GM12864 (cell line): ENCODE measurements at regions not wholly inside any gene's neighbourhood (a gene's known extent, or its start where the extent isn't known, plus 50 kb on each side); places are given as distances from the start of the nearest gene placed in this dataset.
A peak's percentile ranks its signal among the peaks of the same experiment; 100 is the strongest.

Experiments
- DNase-seq: peaks from one replicate; pipeline ENCODE4 v3.0.0-alpha.2; 2011; ENCODE audit warnings: low read depth
- H3K4me3 ChIP-seq: 2 replicates; pipeline ENCODE4 v1.5.1; 2011; ENCODE audit warnings: mild to moderate bottlenecking, low read depth, low read length, control low read depth
- CTCF ChIP-seq: IDR thresholded peaks from 2 replicates; pipeline ENCODE4 v1.5.1; 2011; ENCODE audit warnings: low read depth, mild to moderate bottlenecking, moderate library complexity, low read length, control low read depth, inconsistent platforms; ENCODE audit errors: missing control alignments

- no peak overlapping the region for H3K4me3 ChIP-seq
- no peak for TF ChIP-seq CTCF
- no peak for DNase-seq
Observed at GRCh38 chr5:56330167-56330566, 97.0 kb upstream of the ANKRD55 start.

- DNase-seq, result peak; percentile 42
- no peak overlapping the region; the same call in 1 of the 2 replicates for H3K4me3 ChIP-seq
- TF ChIP-seq CTCF, result no peak
Observed at GRCh38 chr5:56329652-56330051, 96.5 kb upstream of the ANKRD55 start.

GRCh38 chr5:56328753-56329560 lies 95.8 kb upstream of the ANKRD55 start:
- no peak for TF ChIP-seq CTCF
- no peak overlapping the region; the same call in 1 of the 2 replicates for H3K4me3 ChIP-seq
- peak; percentile 55 for DNase-seq

- no peak for TF ChIP-seq CTCF
Observed at GRCh38 chr5:56327809-56328208, 94.7 kb upstream of the ANKRD55 start.

GRCh38 chr5:56326770-56327169 lies 93.6 kb upstream of the ANKRD55 start:
- no peak for DNase-seq
- no peak for TF ChIP-seq CTCF
- no peak overlapping the region for H3K4me3 ChIP-seq

More at GRCh38 chr5:56327809-56328208, 94.7 kb upstream of the ANKRD55 start:
- no peak overlapping the region for H3K4me3 ChIP-seq
- no peak for DNase-seq

GRCh38 chr5:56326116-56326515 lies 93.0 kb upstream of the ANKRD55 start:
- TF ChIP-seq CTCF, result no peak
- no peak for DNase-seq

GRCh38 chr5:56325039-56325438 lies 91.9 kb upstream of the ANKRD55 start:
- no peak for TF ChIP-seq CTCF

More at GRCh38 chr5:56326116-56326515, 93.0 kb upstream of the ANKRD55 start:
- H3K4me3 ChIP-seq, result no peak overlapping the region

More at GRCh38 chr5:56325039-56325438, 91.9 kb upstream of the ANKRD55 start:
- no peak overlapping the region for H3K4me3 ChIP-seq
- no peak for DNase-seq
